Stimulated activated CD4-positive, alpha-beta T cell treated with anti-CD3 and anti-CD28 coated beads, Interleukin-15, amount 100 ng/mL, for 1 hour (primary cell): ENCODE measurements at regions not wholly inside any gene's neighbourhood (a gene's known extent, or its start where the extent isn't known, plus 50 kb on each side); places are given as distances from the start of the nearest gene placed in this dataset.

Source experiments
- DNase-seq, 2 donors: peaks; one replicate each; pipeline ENCODE4 v3.0.0-alpha.2; 2020; ENCODE audit warnings: low read depth in 1 of 2, low spot score in 1 of 2

DNA sequence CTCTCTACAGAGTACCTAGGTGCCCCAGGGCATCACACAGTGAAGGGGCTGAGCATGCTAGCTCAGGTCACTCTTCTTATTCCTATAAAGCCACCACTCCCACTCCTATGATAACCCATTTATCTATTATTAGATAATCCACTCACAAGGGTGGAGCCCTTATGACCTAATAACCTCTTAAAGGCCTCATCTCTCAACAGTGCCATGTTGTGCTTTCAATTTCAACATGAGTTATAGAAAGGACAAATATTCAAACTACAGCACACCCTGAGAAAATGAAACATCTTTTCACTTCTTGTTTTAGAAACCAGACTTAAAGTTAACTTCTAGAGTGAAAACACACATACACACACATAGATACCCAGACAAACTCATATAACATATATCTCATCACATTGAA, 1494.9 kb upstream of the MIR17HG start:
- DNase-seq = no peak

DNA sequence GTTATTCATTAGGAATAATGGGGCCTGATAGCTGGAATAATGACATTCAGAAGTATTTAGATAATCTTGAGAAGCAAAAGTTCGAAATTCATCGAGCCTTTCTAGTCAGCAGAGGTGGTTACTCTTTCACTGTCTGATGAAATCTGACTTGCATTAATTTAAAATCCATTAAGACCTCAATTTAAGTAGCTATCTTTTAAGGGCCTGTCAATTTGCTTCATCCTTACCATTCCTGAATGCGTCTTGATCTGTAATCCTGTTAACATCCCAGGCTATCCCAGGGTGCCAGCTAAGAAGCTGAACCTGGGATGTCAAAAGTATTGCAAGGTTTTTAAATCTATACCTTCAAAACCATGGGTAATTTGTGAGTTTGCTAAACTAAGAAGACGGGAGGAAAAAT, 1491.0 kb upstream of the MIR17HG start:
- DNase-seq = no peak

GRCh38 chr13:89857502-89857901, 1490.0 kb upstream of the MIR17HG start:
- no peak for DNase-seq

GRCh38 chr13:89862011-89862690, 1485.3 kb upstream of the MIR17HG start:
- no peak for DNase-seq

DNA sequence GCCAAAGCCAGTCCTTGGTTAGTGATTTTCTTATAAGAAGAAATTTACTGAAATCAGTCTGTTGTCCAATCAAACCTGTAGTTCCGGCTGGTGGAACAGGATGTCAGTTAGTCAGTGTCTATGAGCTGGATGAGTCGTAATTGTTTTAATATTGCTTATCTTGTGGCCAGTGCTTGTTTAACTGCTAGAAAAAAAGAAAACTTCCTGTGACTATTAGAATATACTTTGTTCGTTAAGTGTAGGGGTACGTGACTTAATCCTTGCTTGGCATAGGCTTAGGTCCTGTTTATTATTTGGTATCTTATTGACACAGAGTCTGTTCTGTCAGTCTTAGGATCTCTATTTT, 1484.8 kb upstream of the MIR17HG start:
- no peak for DNase-seq

- DNase-seq = no peak
Observed at GRCh38 chr13:89865164-89866064, 1482.1 kb upstream of the MIR17HG start.

DNA sequence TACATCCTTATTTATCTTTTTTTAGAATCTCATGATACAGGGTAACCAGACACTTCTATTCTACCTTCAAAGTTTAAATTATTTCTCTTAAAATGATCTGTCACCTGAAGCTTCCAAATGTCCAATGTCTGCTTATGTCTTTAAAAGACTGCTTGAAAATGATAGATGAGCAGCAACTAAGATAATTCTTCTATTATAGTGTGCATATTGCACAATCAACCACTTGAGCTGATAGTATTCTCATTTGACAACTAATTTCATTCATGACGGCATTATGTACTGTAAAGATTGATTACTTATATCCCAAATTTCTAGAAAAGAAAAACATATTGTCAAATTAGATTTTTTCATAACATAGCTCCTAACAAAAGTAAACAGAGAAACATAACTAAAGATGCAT, 1478.2 kb upstream of the MIR17HG start:
- no peak for DNase-seq

GRCh38 chr13:89878904-89879303, 1468.6 kb upstream of the MIR17HG start:
- no peak for DNase-seq

GRCh38 chr13:89880201-89880600, 1467.3 kb upstream of the MIR17HG start:
- no peak for DNase-seq

- DNase-seq = no peak
Observed at GRCh38 chr13:89883893-89884448, 1463.5 kb upstream of the MIR17HG start.

GRCh38 chr13:89890806-89891205, 1456.7 kb upstream of the MIR17HG start:
- no peak for DNase-seq

DNA sequence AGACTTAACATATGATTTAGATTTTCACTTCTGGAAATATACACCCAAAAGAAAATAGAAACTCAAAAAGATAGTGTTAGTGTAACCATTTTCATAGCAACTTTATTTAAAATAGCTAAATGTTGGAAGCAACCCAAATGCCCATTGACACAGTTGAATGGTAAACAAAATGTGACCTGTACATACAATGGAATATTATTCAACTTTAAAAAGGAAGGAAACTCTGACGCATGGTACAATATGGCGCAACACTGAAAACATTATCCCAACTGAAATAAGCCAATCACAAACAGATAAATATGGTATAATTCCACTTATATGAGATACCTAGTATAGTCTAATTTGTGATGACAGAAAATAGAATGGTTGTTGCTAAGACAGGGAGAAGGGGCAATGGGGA, 1456.1 kb upstream of the MIR17HG start:
- DNase-seq = no peak

DNA sequence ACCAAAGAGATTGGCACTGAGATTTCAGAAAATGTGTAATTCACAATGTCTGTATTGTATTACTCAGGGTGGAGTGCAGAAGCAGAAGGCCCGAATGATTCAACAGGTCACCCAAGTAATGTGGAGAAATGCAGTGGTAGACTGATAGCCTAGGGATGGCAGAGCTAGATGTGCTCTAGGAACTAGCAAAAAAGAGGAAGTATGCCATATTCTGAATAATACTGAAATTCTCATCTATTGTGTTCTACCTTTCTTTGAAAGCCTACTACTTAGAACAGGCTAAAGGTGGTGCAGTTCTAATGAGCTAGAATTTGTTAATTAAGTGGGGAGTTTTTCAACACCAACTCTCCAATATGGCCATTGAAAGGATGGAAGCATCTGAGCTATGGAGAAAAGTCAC, 1449.8 kb upstream of the MIR17HG start:
- no peak for DNase-seq

- DNase-seq = no peak
Observed at GRCh38 chr13:89899302-89900103, 1448.0 kb upstream of the MIR17HG start.

DNA sequence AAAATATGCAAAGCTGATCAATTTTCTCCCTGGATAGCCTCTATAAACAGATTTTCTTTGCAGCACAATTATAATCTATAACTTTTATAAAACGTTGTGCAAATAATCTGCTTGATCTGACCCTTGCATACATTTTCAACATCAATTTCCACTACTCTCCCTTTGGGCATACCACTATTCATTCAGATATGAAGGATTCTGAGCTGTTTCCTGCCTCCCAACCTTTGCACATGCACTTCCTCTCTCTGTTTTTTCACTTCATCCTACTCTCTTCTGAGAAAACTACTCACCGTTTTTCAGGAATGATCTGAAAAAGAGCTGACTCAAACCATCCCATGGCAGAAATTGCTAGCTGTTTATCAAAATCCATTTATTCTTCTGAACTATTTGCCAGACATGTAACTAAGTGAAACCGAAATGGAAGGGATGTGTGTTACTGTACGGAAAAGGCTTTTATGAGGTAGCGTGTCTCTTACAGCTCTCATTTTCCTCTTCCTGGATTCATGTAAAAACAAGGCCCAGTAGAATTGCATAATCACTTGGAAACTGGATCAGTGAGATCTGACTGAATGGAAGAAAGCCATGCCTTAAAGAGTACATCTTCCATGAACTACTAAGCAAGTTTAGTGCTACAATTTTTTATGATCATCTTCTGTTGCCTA, 1447.3 kb upstream of the MIR17HG start:
- DNase-seq = no peak

DNA sequence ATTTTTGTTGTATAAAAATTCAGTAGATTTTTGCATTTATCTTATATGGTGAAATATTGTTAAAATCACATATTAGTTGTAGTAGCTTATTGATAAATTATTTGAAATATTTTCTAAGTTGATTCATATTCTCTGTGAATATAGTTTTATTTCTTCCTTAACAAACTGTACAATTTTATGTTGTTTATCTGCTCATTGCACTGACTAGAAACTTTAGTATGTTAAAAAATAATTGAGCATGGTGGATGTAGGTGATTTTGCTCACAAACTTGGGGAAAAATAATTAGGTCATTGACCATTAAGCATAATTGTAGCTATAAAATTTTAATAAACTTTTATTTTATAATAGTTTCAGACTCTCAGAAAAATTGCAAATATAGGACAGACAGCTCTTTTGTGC, 1445.3 kb upstream of the MIR17HG start:
- no peak for DNase-seq

DNA sequence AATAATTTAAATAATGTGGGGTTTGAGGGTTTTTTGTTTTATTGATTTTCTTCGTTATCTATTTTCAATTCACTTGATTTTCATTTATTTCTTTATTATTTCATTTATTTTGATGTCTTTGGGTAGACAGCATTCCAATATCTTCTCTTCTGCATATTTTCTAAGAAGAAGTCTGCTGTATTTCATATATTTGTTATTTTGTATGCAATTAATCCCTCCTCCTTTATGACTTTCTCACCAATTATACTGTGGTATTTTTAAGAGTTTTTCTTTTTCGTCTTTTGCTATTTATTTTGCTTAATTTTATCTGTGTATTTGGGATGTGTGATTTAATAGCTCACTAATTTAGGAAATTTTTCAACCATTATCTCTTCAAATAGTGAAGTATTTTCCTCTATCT, 1444.4 kb upstream of the MIR17HG start:
- no peak for DNase-seq

DNA sequence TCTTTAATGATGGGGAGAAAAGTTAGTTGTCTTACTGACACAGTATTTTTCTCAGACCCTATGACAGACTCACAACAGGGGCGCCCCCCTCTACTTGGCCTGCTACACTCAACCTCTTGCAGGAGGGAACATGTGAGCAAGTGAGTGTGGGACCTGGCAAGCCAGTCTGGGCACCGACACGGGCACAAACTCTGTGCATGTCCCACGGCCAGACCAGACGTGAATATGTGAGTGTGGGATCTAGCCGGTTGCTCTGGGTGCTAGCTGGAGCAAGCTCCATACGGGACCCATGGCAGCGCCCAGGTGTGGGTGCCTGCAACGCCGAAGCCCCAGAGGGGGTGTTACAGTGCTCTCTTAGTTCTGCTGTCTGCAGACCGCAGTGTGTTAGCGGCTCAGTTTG, 1437.3 kb upstream of the MIR17HG start:
- DNase-seq = no peak

- no peak for DNase-seq
Observed at GRCh38 chr13:89916551-89916950, 1430.9 kb upstream of the MIR17HG start.

DNA sequence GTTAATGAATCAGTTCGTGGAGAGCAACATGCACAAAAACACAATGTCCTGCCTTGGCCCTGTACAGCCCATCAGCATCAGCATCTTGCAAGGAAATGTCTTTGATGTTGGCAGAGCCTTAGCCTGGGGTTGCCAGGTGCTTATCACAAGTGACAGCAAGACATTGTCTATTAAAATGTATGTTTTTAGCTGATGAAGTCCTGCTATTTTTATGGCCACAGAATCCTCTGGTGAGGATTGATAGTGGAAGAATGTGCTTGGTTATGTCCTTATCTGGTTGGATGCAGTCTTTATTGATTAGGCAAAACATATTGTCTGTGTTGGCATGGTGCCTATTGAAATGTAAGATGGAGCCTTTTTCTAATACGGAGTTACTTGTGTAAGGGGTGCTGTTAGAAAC, 1427.0 kb upstream of the MIR17HG start:
- no peak for DNase-seq

DNA sequence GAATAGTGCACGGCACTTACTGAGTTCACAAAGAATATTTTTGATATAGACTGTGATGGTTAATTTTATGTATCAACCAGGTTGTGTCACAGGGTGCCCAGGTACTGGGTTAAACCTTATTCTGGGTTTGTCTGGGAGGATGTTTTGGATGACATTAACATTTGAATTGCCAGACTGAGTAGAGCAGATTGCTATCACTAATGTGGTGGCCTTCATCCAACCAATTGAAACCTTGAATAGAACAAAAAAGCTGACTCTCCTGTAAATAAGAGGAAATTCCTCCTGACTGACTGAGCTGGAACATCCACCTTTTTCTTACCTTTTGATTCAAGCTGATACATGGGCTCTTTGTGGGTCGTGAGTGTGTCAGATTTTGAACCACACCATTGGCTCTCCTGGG, 1424.4 kb upstream of the MIR17HG start:
- DNase-seq = no peak
